Loucy (cell line): ENCODE measurements at regions not wholly inside any gene's neighbourhood (a gene's known extent, or its start where the extent isn't known, plus 50 kb on each side); places are given as distances from the start of the nearest gene placed in this dataset.
"Not testable (repeated sequence)": the region's sequence is repeated elsewhere in the genome, so short reads cannot be mapped to it uniquely, and the experiment has no call there.

Experiments
- H2AFZ ChIP-seq: fragments of 200-600 bp; sonication (generic); 2 replicates; pipeline ENCODE4 v1.6.0; 2016; ENCODE audit warnings: antibody characterized with exemption, mild to moderate bottlenecking, low read length, moderate library complexity
- H3F3A ChIP-seq: fragments of 200-600 bp; 2 replicates; pipeline ENCODE4 v1.6.0; 2016; ENCODE audit warnings: antibody characterized with exemption, low read depth, mild to moderate bottlenecking
- H3K27me3 ChIP-seq: fragments of 200-600 bp; sonication (generic); 2 replicates; pipeline ENCODE4 v1.6.1; 2014; ENCODE audit warnings: low read length, mild to moderate bottlenecking; ENCODE audit not compliant: insufficient read depth, poor library complexity, severe bottlenecking
- H3K36me3 ChIP-seq: fragments of 200-600 bp; sonication (generic); 2 replicates; pipeline ENCODE4 v1.6.1; 2016; ENCODE audit warnings: low read length; ENCODE audit not compliant: insufficient read depth
- H3K4me1 ChIP-seq: fragments of 200-600 bp; sonication (generic); 2 replicates; pipeline ENCODE4 v1.5.1; 2014; ENCODE audit warnings: low read length, mild to moderate bottlenecking; ENCODE audit not compliant: insufficient read depth, poor library complexity, severe bottlenecking
- H3K4me2 ChIP-seq: fragments of 200-600 bp; sonication (generic); 2 replicates; pipeline ENCODE4 v1.6.0; 2014; ENCODE audit warnings: antibody characterized with exemption, low read length, low read depth, mild to moderate bottlenecking; ENCODE audit not compliant: poor library complexity, severe bottlenecking
- H3K4me3 ChIP-seq: fragments of 200-600 bp; sonication (generic); 2 replicates; pipeline ENCODE4 v1.5.1; 2014; ENCODE audit warnings: low read length, mild to moderate bottlenecking, mixed read lengths; ENCODE audit not compliant: poor library complexity, severe bottlenecking
- H3K79me2 ChIP-seq: fragments of 200-600 bp; sonication (generic); 2 replicates; pipeline ENCODE4 v1.6.1; 2014; ENCODE audit warnings: low read length; ENCODE audit not compliant: insufficient read depth
- H3K9ac ChIP-seq: fragments of 200-600 bp; sonication (generic); 2 replicates; pipeline ENCODE4 v1.6.0; 2014; ENCODE audit warnings: mild to moderate bottlenecking, low read depth, low read length, moderate library complexity; ENCODE audit not compliant: poor library complexity, severe bottlenecking
- H3K9me2 ChIP-seq: fragments of 200-600 bp; sonication (generic); replicated peaks from 2 replicates; pipeline ENCODE4 v1.6.1; 2016; ENCODE audit warnings: low read depth, low read length, mixed read lengths
- H3K9me3 ChIP-seq: fragments of 200-600 bp; sonication (generic); 2 replicates; pipeline ENCODE4 v1.6.1; 2014; ENCODE audit warnings: mild to moderate bottlenecking, antibody characterized with exemption, low read length, low read depth; ENCODE audit not compliant: insufficient read depth
- H4K20me1 ChIP-seq: fragments of 200-600 bp; sonication (generic); 2 replicates; pipeline ENCODE4 v1.6.0; 2014; ENCODE audit warnings: antibody characterized with exemption, low read length, mild to moderate bottlenecking; ENCODE audit not compliant: insufficient read depth, poor library complexity, severe bottlenecking
- CTCF ChIP-seq: fragments of 200-600 bp; sonication (generic); conservative IDR thresholded peaks from 2 replicates; pipeline ENCODE4 v1.5.1; 2014; ENCODE audit warnings: mild to moderate bottlenecking, antibody characterized with exemption, low read length
- EZH2phosphoT487 ChIP-seq: fragments of 200-600 bp; IDR thresholded peaks from 2 replicates; pipeline ENCODE4 v1.6.1; 2018; ENCODE audit warnings: antibody characterized with exemption, mild to moderate bottlenecking, moderate library complexity, borderline replicate concordance

- no peak overlapping the region for H3K4me2 ChIP-seq
- no peaks in the 10 kb centered on the region for H3F3A ChIP-seq
- H3K36me3 ChIP-seq = no peaks in the 10 kb centered on the region
Measured at GRCh38 chr7:159310457-159311171, 165.9 kb upstream of the VIPR2 start.

GRCh38 chr7:159309214-159309613 lies 164.5 kb upstream of the VIPR2 start:
- H3F3A ChIP-seq, H3K79me2 ChIP-seq, H2AFZ ChIP-seq, H3K9me2 ChIP-seq, H3K4me3 ChIP-seq, H3K4me2 ChIP-seq, H3K27me3 ChIP-seq, H3K36me3 ChIP-seq, H4K20me1 ChIP-seq, H3K9ac ChIP-seq, H3K4me1 ChIP-seq: not testable (repeated sequence)
- H3K9me3 ChIP-seq = peaks cover 12% of the 10 kb centered on the region; the same call in 1 of the 2 replicates

More at GRCh38 chr7:159310457-159311171, 165.9 kb upstream of the VIPR2 start:
- Histone ChIP-seq H3K27me3 (no peaks in the 10 kb centered on the region), H3K9me2 (no peaks in the 10 kb centered on the region), H2AFZ (no peak overlapping the region), H3K4me3 (no peak overlapping the region), H4K20me1 (no peaks in the 10 kb centered on the region), H3K9ac (no peak overlapping the region), H3K79me2 (no peaks in the 10 kb centered on the region), H3K4me1 (no peaks in the 10 kb centered on the region), H3K9me3 (peaks cover 18% of the 10 kb centered on the region; the same call in 1 of the 2 replicates)
- TF ChIP-seq EZH2phosphoT487 (no peak), CTCF (no peak)

GRCh38 chr7:159306012-159306411 lies 161.3 kb upstream of the VIPR2 start:
- Histone ChIP-seq H3K4me1 (no peaks in the 10 kb centered on the region), H3K36me3 (no peaks in the 10 kb centered on the region), H3K9me2 (no peaks in the 10 kb centered on the region), H3K4me2 (no peak overlapping the region), H3K4me3 (no peak overlapping the region), H3K79me2 (no peaks in the 10 kb centered on the region), H3K9me3 (peaks cover 10% of the 10 kb centered on the region; the same call in 1 of the 2 replicates), H3F3A (no peaks in the 10 kb centered on the region), H2AFZ (no peak overlapping the region), H4K20me1 (no peaks in the 10 kb centered on the region), H3K9ac (no peak overlapping the region), H3K27me3 (no peaks in the 10 kb centered on the region)
- no peak for TF ChIP-seq EZH2phosphoT487
- TF ChIP-seq CTCF = no peak

- H3K36me3 ChIP-seq, H3K9me3 ChIP-seq, H3F3A ChIP-seq, H3K9me2 ChIP-seq, H3K9ac ChIP-seq, H2AFZ ChIP-seq, H4K20me1 ChIP-seq, H3K79me2 ChIP-seq, H3K27me3 ChIP-seq, H3K4me2 ChIP-seq, H3K4me3 ChIP-seq, H3K4me1 ChIP-seq: not testable (repeated sequence)
Measured at GRCh38 chr7:159305185-159305584, 160.5 kb upstream of the VIPR2 start.

GRCh38 chr7:159303510-159303909 lies 158.8 kb upstream of the VIPR2 start:
- H3K4me2 ChIP-seq, H4K20me1 ChIP-seq, H3K4me1 ChIP-seq, H3K27me3 ChIP-seq, H3K4me3 ChIP-seq, H3K9me3 ChIP-seq, H3K9me2 ChIP-seq, H3K36me3 ChIP-seq, H3K79me2 ChIP-seq, H3F3A ChIP-seq, H3K9ac ChIP-seq, H2AFZ ChIP-seq: not testable (repeated sequence)
